GM18867 (cell line): ENCODE measurements at regions not wholly inside any gene's neighbourhood (a gene's known extent, or its start where the extent isn't known, plus 50 kb on each side); places are given as distances from the start of the nearest gene placed in this dataset.

Source experiments
- ATAC-seq: cut with Tn5 transposase; IDR thresholded peaks from one replicate; pipeline ENCODE4 v1.9.1; 2021; ENCODE audit warnings: mild to moderate bottlenecking, moderate library complexity; ENCODE audit not compliant: unreplicated experiment

- no peak for ATAC-seq
Measured at GRCh38 chrX:42624524-42624923, 153.4 kb downstream of the PPP1R2C start.

- no peak for ATAC-seq
Measured at GRCh38 chrX:42619068-42619467, 158.9 kb downstream of the PPP1R2C start.

GRCh38 chrX:42616981-42617380, 161.0 kb downstream of the PPP1R2C start:
- peak; percentile 65 for ATAC-seq

GRCh38 chrX:42615161-42615563, 162.8 kb downstream of the PPP1R2C start:
- no peak for ATAC-seq

- ATAC-seq = no peak
Measured at GRCh38 chrX:42606591-42606990, 171.4 kb downstream of the PPP1R2C start.

- ATAC-seq = no peak
Measured at GRCh38 chrX:42604302-42604701, 173.7 kb downstream of the PPP1R2C start.

GRCh38 chrX:42603016-42603415, 174.9 kb downstream of the PPP1R2C start:
- ATAC-seq = no peak

GRCh38 chrX:42602566-42602965, 175.4 kb downstream of the PPP1R2C start:
- no peak for ATAC-seq

- ATAC-seq = no peak
Measured at GRCh38 chrX:42602136-42602535, 175.8 kb downstream of the PPP1R2C start.

- no peak for ATAC-seq
Measured at GRCh38 chrX:42597481-42597880, 180.5 kb downstream of the PPP1R2C start.

- ATAC-seq = no peak
Measured at GRCh38 chrX:42585842-42586621, 191.9 kb downstream of the PPP1R2C start.

- ATAC-seq = no peak
Measured at GRCh38 chrX:42577936-42578470, 200.0 kb downstream of the PPP1R2C start.

GRCh38 chrX:42567268-42567667, 210.7 kb downstream of the PPP1R2C start:
- ATAC-seq = no peak

- no peak for ATAC-seq
Measured at GRCh38 chrX:42565739-42566138, 212.2 kb downstream of the PPP1R2C start.

- ATAC-seq = no peak
Measured at GRCh38 chrX:42546800-42547199, 231.2 kb downstream of the PPP1R2C start.

- no peak for ATAC-seq
Measured at GRCh38 chrX:42544883-42545282, 233.1 kb downstream of the PPP1R2C start.

- ATAC-seq = no peak
Measured at GRCh38 chrX:42541554-42541953, 236.4 kb downstream of the PPP1R2C start.

GRCh38 chrX:42540146-42540545, 237.8 kb downstream of the PPP1R2C start:
- ATAC-seq = no peak

GRCh38 chrX:42538405-42538804, 239.6 kb downstream of the PPP1R2C start:
- no peak for ATAC-seq

- no peak for ATAC-seq
Measured at GRCh38 chrX:42536286-42536685, 241.7 kb downstream of the PPP1R2C start.

GRCh38 chrX:42535233-42535632, 242.7 kb downstream of the PPP1R2C start:
- no peak for ATAC-seq

GRCh38 chrX:42533761-42534160, 244.2 kb downstream of the PPP1R2C start:
- ATAC-seq = no peak

GRCh38 chrX:42531441-42531840, 246.5 kb downstream of the PPP1R2C start:
- ATAC-seq = no peak
